M059J (cell line): ENCODE measurements at regions not wholly inside any gene's neighbourhood (a gene's known extent, or its start where the extent isn't known, plus 50 kb on each side); places are given as distances from the start of the nearest gene placed in this dataset.
"Not testable (repeated sequence)": the region's sequence is repeated elsewhere in the genome, so short reads cannot be mapped to it uniquely, and the experiment has no call there.

ENCODE experiments used
- DNase-seq: peaks from one replicate; pipeline ENCODE4 v3.0.0-alpha.2; 2012; ENCODE audit warnings: low read depth

- no peak for DNase-seq
Measured at GRCh38 chr18:43961722-43962121, 684.4 kb upstream of the SYT4 start.

- DNase-seq: no peak
Measured at GRCh38 chr18:43964666-43965065, 687.4 kb upstream of the SYT4 start.

- DNase-seq: no peak
Measured at GRCh38 chr18:43965691-43966090, 688.4 kb upstream of the SYT4 start.

- DNase-seq: peak; percentile 62
Measured at GRCh38 chr18:43970656-43971055, 693.4 kb upstream of the SYT4 start.

GRCh38 chr18:43978174-43978573, 700.9 kb upstream of the SYT4 start:
- no peak for DNase-seq

- DNase-seq: no peak
Measured at GRCh38 chr18:43982582-43982981, 698.1 kb upstream of the SETBP1 start.

GRCh38 chr18:43987061-43987460, 693.6 kb upstream of the SETBP1 start:
- not testable (repeated sequence) for DNase-seq

GRCh38 chr18:43992741-43993140, 687.9 kb upstream of the SETBP1 start:
- DNase-seq: no peak

GRCh38 chr18:43994381-43994780, 686.3 kb upstream of the SETBP1 start:
- DNase-seq: no peak

- no peak for DNase-seq
Measured at GRCh38 chr18:44013871-44014270, 666.8 kb upstream of the SETBP1 start.

GRCh38 chr18:44025421-44025820, 655.3 kb upstream of the SETBP1 start:
- DNase-seq: no peak

GRCh38 chr18:44028109-44028508, 652.6 kb upstream of the SETBP1 start:
- no peak for DNase-seq

GRCh38 chr18:44031063-44031462, 649.6 kb upstream of the SETBP1 start:
- no peak for DNase-seq

GRCh38 chr18:44033144-44033701, 647.5 kb upstream of the SETBP1 start:
- peak; percentile 5 for DNase-seq

GRCh38 chr18:44035554-44035953, 645.1 kb upstream of the SETBP1 start:
- DNase-seq: no peak

GRCh38 chr18:44036501-44036900, 644.2 kb upstream of the SETBP1 start:
- DNase-seq: peak; percentile 4

GRCh38 chr18:44039216-44039615, 641.5 kb upstream of the SETBP1 start:
- DNase-seq: no peak

GRCh38 chr18:44039826-44040225, 640.9 kb upstream of the SETBP1 start:
- no peak for DNase-seq

- no peak for DNase-seq
Measured at GRCh38 chr18:44041553-44041952, 639.1 kb upstream of the SETBP1 start.

GRCh38 chr18:44041961-44042360, 638.7 kb upstream of the SETBP1 start:
- no peak for DNase-seq

GRCh38 chr18:44046376-44046975, 634.2 kb upstream of the SETBP1 start:
- DNase-seq: no peak

GRCh38 chr18:44047585-44047984, 633.1 kb upstream of the SETBP1 start:
- DNase-seq: no peak

GRCh38 chr18:44048435-44048834, 632.3 kb upstream of the SETBP1 start:
- DNase-seq: no peak

GRCh38 chr18:44048846-44049245, 631.8 kb upstream of the SETBP1 start:
- DNase-seq: no peak
